Left cardiac atrium (tissue), 4 donors: ENCODE measurements at regions not wholly inside any gene's neighbourhood (a gene's known extent, or its start where the extent isn't known, plus 50 kb on each side); places are given as distances from the start of the nearest gene placed in this dataset.
A peak's percentile ranks its signal among the peaks of the same experiment; 100 is the strongest.
"Not testable (repeated sequence)": the region's sequence is repeated elsewhere in the genome, so short reads cannot be mapped to it uniquely, and the experiment has no call there.

Experiments used
- ATAC-seq, 2 donors: fragments of 200-7000 bp; cut with Tn5 transposase; one replicate each; pipeline ENCODE4 v1.9.1; 2020; ENCODE audit warnings: mild to moderate bottlenecking in 2 of 2, moderate library complexity in 2 of 2
- DNase-seq: peaks from one replicate; pipeline ENCODE4 v3.0.0-alpha.2; 2020
- intact Hi-C, 2 donors: fragments of 100-400 bp; cut with DNase I; formaldehyde crosslinking; loops; one replicate each; pipeline versions ENCODE4 v1.14.1 to v1.15.1; 2022 to 2023
- donor health status: DM: no; HTN: yes; CAD: no.
- donor health status: DM: no; HTN: yes; CAD: no; lungs with severe emphysema.
- donor health status: DM: yes; HTN: yes; CAD: no.
- donor health status: Dilated cardiomyopathy.

DNA sequence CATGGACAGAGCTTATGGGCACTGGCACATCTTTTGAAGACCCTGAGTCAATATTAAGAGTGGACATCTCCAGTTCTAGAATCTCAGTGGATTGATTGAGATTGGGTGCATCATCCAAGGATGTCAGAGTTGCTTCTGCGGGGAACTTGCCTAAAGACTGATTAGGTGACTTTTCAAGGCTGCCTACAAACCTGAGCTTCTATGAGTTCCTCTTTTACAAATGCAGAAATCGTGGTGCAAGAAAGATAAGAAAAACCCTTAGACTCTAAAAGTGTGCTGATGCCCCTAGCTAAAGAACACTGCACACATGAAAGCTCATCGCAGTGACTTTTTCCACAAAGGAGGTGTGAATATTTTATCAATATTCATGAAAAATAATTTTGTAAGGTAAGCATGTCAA lies 86.8 kb upstream of the NEDD4L start:
- no peak for ATAC-seq
- intact Hi-C loops = no loop called here
- no peak for DNase-seq

DNA sequence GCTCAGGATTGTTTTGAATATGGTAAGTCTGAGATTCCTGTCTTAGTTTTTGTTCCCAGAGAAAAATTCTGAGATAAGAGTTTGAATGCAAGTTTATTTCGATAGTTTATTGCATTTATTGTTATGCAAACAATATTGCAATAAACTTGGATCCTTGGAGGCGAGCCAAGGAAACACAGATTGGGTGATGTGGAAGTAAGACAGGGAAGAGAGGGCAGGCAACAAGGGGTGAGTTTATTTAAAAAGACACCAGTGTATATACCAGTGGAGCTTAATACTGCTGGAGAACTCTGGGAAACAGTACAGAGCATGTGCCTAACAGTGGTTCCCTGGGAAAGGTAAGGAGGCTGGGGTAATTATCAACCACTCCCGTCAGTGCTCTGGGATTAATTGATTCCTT lies 87.5 kb upstream of the NEDD4L start:
- DNase-seq = no peak
- ATAC-seq = no peak
- intact Hi-C loops = no loop called here

DNA sequence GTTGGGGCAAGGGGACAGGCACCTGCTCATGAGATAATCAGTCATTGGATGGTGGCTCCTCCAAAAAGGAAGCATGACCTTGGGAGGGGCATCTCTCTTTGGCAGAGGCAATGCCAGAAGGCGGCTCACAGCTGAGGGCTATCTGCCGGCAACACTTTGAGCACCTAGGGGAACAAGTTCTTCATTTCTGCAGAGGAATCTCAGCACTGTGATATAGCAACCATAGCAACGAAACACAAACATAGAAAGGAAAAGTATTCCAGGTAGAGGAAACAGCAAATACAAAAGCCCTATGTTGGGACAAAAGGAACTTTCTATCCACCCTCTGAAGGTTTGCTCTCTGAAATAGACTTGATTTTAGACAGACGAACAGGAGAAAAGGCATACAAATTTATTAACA lies 89.1 kb upstream of the NEDD4L start:
- DNase-seq (no peak), ATAC-seq (peak in 1 of 2 donors; percentile 10)
- intact Hi-C loops = no loop called here

DNA sequence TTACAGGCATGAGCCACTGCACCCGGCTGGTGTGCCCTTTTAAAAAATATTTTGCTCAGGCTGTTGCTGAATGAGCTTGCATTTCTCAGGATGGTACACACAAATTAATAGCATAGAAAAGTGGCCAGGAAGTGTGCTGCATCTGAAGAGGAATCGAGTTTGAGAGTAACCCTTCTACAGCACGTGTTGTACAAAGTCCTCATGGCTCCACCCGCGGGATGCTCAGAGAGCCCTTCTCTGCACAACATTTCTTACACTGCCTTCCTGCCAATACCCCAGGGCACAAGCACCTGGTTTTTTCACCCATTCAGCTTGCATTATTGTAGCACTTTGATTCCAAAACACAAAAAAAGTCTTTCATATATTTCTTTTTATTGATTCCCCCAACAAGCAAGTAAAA lies 90.1 kb upstream of the NEDD4L start:
- intact Hi-C loops = no loop called here
- no peak for ATAC-seq
- DNase-seq = no peak

DNA sequence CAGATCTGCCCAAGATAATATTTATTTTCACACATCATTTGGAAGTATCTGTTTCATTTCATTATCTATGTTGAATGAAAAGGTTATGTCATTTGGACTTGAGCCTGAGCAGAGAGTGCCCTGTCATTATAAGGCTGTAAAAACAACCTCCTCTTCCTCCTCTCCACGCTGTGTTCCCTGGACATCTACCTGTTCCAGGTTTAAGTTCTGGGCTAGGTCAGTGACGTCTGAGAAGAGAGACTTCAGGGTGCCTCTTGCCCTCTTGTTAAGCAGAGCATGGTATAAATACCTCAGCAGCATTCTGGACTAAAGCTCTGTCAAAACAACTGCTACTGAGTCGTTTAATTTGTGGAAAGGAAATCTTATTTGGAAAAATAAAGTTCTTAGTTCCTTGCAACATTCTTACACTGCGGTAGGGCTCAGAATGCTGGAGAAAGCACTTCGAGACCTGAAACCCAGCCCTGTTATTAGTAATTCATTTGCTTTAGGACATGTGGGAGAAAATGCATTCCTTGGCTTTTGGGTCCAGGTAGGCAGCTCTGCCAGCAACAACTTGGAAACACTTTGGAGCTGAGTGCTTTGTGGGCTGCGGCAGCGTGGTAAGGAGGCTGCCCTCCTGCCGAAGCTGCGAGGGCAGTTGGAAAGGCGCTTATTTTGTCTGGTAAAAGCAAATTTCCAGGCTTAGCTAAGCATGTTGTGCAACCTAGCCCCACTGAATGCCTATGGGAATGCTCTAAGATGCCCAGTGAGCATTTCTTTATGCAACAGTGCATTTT lies 91.8 kb upstream of the NEDD4L start:
- peak; percentile 31 for DNase-seq
- intact Hi-C loops = no loop called here
- ATAC-seq = peak; percentile 78 to 90

DNA sequence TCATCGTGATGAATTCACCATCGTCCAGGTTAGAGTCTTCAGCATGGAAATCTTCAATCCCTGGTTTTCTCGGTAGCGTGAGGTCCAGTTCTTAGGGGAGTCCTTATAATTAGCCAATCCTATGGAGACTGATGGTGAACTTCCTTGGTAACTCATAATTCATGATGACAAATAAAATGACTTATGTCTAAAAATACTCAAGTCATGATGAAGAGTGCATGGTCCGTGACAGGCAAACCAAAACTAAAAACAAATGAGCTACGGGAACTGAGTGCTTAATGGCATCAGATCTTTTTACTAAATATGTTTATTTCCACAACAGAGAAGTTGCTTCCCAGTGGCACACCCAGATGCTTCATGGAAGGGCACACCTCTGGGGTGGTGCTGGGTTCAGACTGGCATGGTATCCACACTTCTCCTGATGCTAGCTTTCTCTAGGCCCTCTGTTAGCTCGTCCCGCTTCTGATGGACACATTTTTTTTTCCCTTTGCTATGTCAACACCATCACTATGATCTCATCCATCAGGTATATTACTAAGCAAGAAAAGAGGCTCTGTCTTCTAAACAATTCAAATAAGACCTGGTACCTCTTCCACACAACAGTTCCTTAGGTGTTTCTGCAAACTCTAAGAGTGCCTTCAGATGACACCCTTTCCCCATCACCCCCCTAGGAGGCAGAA lies 92.8 kb upstream of the NEDD4L start:
- intact Hi-C loops = no loop called here
- ATAC-seq (peak in 1 of 2 donors; percentile 51), DNase-seq (no peak)

DNA sequence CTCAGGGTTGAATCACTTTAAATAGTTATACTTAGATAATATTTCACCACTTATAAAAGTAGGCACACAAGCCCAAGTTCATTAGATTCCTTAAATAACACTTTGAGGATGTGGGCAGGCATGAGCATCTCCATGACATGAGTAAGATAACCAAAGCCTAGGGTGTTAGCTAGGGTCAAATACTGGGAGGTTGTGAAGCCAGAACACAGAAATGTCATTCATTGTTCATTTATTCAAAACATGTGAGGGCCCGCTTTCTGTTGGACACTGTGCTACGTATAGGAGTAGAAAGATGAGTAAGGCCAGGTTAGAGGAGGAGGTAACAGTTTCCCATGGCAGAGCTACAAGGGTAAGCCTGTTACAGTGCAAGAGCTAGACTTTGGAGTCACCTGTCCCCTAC lies 93.5 kb upstream of the NEDD4L start:
- intact Hi-C loops = no loop called here
- no peak for DNase-seq
- no peak for ATAC-seq

DNA sequence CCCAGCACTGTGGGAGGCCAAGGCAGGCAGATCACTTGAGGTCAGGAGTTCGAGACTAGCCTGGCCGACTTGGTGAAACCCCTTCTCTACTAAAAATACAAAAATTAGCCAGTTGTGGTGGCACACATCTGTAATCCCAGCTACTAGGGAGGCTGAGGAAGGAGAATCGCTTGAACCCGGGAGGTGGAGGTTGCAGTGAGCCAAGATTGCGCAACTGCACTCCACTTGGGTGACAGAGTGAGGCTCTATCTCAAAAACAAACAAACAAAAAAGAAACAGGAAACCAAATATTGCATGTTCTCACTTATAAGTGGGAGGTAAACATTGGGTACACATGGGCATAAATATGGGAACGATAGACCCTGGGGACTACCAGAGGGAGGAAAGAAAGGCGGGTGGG lies 94.7 kb upstream of the NEDD4L start:
- intact Hi-C loops, ATAC-seq, DNase-seq: not testable (repeated sequence)

DNA sequence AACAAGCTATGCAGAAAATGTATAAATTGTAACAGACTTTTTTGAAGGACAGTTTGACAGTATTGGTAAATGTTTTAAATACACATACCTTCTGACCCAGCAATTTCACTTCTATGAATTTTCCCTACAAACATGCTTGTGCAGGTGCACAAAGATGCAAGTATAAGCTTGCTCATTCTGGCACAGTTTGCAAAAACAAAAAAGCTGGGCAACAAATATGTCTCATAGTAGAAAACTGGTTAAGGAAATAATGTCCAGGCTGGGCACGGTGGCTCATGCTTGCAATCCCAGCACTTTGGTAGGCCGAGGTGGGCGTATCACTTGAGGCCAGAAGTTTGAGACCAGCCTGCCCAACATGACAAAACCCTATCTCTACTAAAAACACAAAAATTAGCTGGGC lies 96.9 kb upstream of the NEDD4L start:
- intact Hi-C loops = no loop called here
- DNase-seq (no peak), ATAC-seq (no peak)

DNA sequence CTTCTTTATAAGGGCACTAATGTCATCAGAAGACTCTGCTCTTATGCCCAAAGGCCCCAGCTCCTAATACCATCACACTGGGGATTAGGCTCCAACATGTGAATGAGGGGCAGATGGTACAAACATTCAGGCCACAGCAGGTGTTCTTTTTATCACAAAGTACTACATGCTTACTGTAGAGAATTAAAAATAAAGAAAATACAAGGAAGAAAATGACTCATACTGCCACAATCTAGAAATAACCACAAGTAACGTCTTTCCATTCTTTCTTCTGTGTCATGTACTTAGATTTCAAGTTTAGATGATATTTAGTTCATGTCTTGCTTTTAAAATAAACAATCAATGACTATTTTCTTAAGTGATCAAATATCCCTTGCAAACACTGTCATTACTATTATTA lies 100.3 kb upstream of the NEDD4L start:
- intact Hi-C loops = no loop called here
- ATAC-seq (no peak), DNase-seq (no peak)

DNA sequence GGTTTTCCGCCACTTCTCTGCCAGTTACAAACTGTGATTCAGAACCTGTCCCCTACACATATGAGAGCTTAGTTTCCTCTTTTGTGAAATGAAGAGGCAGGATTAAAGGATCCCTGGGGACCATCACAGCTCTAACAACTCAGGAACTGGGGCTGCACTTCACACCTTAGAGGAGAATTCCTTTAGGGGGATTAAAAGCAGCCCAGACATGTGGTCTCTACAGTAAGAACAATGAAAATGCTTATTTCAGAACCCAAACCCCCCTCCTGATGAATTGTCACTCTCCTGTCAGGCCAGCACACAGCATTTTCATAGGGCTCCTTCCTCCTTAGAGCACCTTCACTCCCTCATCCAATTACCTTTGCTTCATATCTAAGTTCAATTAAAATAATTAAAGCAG lies 101.5 kb upstream of the NEDD4L start:
- intact Hi-C loops = no loop called here
- no peak for ATAC-seq
- no peak for DNase-seq

DNA sequence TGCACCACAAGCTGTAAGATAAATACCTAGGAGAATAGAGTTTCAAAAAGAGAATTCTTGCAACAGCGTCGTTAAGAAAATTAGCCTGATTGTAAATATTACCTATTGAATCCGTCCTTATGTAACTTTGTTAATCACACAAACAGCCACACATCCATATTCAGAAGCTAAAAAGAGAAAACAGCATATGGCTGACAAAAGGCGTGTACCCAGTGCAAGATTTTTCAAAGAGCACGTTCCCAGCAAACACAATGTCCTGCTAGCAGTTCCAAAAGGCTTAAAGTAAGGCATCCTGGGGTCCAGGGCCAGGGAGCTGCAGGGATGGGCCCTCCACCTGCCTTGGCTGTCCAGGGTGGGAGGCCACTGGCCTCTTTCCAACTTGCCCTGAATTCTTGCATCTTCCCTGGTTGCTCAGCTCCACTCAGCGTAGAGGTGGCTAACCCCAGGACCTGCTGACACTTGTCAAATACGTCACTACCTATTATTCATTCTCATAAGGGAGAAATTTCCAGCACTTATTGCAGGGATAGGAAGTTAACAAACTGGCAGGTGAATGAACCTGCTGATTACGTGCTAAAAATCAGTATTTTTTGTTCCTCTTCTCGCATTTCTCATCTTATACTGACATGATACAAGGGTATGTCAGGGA lies 102.1 kb upstream of the NEDD4L start:
- no peak for ATAC-seq
- DNase-seq = no peak
- intact Hi-C loops = no loop called here

DNA sequence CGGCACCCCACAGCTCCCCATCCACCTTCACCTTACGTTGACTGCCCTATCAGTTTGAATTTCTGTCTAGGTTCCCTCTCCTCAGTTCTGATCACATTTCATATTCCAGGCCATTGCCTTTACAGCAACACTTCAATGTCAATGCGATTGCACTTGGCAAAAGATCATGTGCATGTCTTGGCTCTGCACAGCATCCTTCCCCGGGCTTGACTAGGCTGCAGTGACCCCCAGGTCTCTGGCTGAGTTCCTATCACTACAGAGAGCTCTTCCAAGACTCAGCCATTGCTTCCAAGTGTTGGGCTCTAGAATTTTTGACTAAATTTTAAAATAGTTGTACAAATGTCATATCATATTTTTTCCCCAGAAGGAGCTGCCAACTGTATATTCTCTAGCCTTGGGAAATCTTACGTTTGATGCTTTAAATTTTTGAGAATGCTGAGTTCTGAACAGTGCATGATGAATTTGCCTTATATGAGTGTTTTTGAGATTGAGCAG lies 103.8 kb upstream of the NEDD4L start:
- intact Hi-C loops = no loop called here
- ATAC-seq (peak in 1 of 2 donors; percentile 51), DNase-seq (peak; percentile 38)

DNA sequence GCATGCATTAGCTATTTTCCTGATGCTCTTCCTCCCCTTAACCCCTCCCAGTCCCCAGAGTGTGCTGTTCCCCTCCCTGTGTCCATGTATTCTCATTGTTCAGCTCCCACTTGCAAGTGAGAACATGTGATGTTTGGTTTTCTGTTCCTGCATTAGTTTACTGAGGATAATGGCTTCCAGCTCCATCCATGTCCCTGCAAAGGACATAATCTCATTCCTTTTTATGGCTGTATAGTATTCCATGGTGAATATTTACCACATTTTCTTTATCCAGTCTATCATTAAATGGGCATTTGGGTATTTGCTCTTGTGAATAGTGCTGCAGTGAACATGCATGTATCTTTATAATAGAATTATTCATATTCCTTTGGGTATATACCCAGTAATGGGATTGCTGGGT lies 109.7 kb upstream of the NEDD4L start:
- DNase-seq = not testable (repeated sequence)

DNA sequence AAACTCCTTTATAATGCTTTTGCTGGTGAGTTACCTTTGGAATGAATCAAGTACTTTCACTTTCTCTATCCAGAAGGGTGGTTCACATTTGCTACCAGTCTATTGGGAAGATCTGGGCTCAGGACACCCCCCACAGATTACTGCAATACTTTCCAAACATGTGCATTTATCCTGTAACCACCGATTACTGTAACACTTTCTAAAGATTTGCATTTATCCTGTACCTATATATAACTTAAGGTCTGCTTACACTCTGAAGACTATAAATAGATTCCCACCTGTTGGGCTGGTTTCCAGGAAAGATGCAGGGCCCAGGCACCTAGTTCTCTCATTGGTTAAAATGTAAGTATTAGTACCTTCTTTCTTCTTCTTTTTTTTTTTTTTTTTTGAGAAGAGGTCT lies 113.0 kb upstream of the NEDD4L start:
- DNase-seq (no peak), ATAC-seq (peak in 1 of 2 donors; percentile 31)
- intact Hi-C loops = no loop called here

More for the DNA sequence above, 109.7 kb upstream of the NEDD4L start:
- ATAC-seq, intact Hi-C loops: not testable (repeated sequence)

DNA sequence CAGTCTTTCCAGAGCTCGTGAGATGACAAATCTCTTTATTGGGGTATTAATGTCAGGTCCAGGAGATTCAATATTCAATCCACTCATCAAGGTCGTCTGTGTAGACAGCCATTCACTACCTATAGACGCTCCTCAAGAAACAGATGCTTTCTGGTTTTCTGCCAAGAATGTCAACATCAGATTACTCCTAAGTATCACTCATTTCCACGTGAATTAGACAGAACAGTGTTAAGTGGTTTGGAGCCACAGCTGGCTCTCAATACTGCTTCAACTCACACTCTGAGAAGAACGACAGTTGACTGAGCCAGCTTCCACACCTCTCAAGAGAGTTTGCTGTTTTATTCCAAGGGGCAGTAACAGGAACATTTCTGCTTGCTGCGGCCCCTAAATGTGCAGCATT lies 113.5 kb upstream of the NEDD4L start:
- ATAC-seq = peak; percentile 72 to 77

DNA sequence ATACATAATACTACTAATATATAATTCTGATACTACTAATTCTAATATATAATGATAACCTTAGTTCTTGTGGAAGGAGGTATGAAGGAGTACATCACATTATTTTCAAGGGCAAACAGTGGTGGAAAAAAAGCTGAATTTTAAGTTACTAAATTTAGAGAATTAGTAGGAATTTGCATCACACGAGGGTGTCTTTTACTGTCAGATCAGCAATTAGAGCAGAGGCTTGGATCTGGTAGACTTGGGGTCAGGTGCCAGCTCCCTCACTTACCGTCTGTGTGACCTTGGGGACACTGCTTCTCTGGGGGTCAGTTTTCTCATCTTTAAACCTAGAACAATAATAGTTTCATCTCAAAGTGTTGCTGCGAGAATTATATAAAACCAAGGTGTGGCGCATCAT lies 114.1 kb upstream of the NEDD4L start:
- intact Hi-C loops = no loop called here
- ATAC-seq = no peak
- DNase-seq = no peak

More for the DNA sequence above, 113.5 kb upstream of the NEDD4L start:
- intact Hi-C loops = no loop called here
- DNase-seq = no peak

DNA sequence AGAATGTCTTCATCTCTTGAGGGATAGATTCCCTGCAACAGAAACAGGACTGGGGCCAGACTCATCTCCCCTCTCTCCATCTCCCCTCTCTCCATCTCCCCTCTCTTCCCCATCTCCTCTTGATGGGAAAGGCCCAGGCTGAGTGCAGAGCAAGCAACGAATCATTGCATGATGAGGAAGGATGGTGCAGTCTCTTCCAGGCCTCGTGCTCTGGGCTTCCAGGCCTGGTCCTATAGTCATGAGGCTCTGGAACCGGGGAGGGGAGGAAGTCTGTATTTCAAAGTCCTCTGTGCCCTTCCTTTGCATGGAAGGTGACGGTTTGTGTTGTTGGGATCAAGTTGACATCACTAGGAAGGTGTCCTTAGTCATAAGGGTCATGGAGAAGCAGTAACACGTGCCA lies 115.6 kb upstream of the NEDD4L start:
- DNase-seq = no peak
- peak in 1 of 2 donors; percentile 13 for ATAC-seq
- intact Hi-C loops = no loop called here

DNA sequence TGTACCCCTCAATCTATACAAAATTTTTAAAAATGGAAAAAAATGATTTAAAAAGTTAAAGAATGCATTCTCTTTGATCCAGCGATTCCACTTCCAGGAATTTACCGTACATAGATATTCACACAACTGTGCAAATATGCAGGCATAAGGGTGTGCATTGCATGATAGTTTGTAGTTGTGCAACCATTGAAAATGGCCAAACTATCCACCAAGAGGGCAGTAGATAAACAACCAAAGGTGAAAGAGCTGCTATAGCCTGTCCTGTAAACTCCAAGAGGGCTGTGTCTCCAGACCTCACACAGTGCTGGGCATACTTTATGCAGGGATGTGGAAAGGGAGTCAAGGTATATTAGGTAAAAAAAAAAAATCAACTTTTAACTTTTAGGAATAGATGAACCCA lies 116.5 kb upstream of the NEDD4L start:
- no peak for ATAC-seq
- DNase-seq = no peak
- intact Hi-C loops = no loop called here

DNA sequence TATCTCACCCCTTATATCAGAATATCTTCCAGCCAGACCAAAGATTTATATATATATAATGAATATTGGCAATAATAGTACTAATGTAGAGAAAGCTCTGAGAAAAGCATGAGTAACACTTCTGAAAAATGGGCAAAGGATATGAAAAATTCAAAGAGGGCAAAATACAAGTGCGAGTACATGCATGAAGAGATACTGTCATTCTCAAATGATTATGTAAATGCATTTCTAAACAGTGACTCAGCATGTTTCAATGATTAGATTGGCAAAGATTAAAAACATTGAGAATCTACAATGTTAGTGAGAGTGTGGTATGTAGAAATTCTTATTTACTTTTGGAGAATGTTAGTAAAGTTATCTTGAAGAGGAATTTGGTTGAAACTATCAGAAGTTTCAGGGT lies 118.3 kb upstream of the NEDD4L start:
- peak in 1 of 2 donors; percentile 35 for ATAC-seq
- intact Hi-C loops = no loop called here
- DNase-seq = no peak
